ENCODE measurements at regions not wholly inside any gene's neighbourhood (a gene's known extent, or its start where the extent isn't known, plus 50 kb on each side); places are given as distances from the start of the nearest gene placed in this dataset.

- Histone ChIP-seq H2AFZ (ENCODE audit: low read length) (no peak overlapping the region), H3K27me3 (ENCODE audit: control insufficient read depth, insufficient read depth, low read length) (no peaks in the 10 kb centered on the region)
- DNase-seq (ENCODE audit: low read depth in 2 of 2), result no peak
Measured at GRCh38 chr20:24163506-24163905, 174.9 kb upstream of the GGTLC1 start.

DNA sequence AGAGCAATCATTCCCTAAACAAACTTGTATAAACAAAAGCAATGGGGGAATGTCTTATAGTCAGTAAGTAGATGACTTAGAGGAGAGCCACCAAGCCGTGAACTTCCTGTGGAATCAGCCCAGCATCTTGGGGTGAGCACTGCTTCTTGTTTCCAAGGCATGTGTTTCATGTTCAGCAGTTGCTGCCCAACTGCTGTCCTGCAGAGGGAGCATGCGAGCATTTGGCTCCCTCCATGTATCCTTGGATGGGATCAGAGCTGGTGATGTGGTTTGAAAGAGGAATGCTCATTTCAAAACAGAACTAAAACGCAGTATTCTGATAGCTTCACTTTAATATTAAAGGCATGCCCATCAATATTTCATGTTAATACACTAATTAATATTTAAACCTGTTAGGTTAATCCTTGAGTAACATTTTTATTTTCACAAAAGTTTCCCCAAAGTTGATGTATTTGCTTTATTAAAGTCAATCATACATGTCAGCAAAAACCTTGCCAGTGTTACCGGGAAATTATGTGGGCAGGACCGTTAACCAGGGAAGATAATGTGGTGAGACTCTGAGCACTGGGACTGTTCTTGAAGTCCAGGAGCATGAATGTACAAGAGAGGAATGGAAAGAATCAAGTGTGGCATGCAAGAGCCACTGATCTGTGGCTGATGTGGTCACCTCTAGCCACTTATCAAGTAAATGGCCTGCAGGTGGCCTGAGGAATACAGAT lies 172.1 kb upstream of the GGTLC1 start:
- Histone ChIP-seq H3K4me1 (ENCODE audit: control insufficient read depth, extremely low read depth, insufficient read depth, low read length) (no peaks in the 10 kb centered on the region), H2AFZ (ENCODE audit: low read length) (no peak overlapping the region), H3K9ac (ENCODE audit: insufficient read depth, low read length) (no peak overlapping the region), H3K9me3 (ENCODE audit: control insufficient read depth, insufficient read depth, low read depth, low read length) (no peaks in the 10 kb centered on the region), H4K20me1 (ENCODE audit: control insufficient read depth, extremely low read depth, insufficient read depth, low read length) (no peaks in the 10 kb centered on the region), H3K4me3 (replicated peaks in 1 of 4; ENCODE audit: control extremely low read depth in 1 of 4, insufficient read depth in 1 of 4, low read depth in 3 of 4, low read length in 4 of 4) (no peak overlapping the region), H3K36me3 (ENCODE audit: control insufficient read depth, insufficient read depth, low read length) (no peaks in the 10 kb centered on the region), H3K27me3 (ENCODE audit: control insufficient read depth, insufficient read depth, low read length) (no peaks in the 10 kb centered on the region), H3K79me2 (ENCODE audit: control insufficient read depth, insufficient read depth, low read length) (no peaks in the 10 kb centered on the region), H3K27ac (ENCODE audit: insufficient read depth, low read length) (no peak overlapping the region), H3K4me2 (ENCODE audit: extremely low read depth, insufficient read depth, low read length) (no peak overlapping the region)
- DNase-seq (ENCODE audit: low read depth in 2 of 2), result peak; percentile 65 to 76
- TF ChIP-seq CTCF (conservative IDR thresholded peaks at IDR 0.05 in 1 of 2, IDR thresholded peaks at IDR 0.05 in 1 of 2; ENCODE audit: low read depth in 1 of 2, low read length in 2 of 2) (peak; percentile 87 to 88), EZH2 (IDR thresholded peaks at IDR 0.05; ENCODE audit: low read length, missing control alignments) (no peak)

More at GRCh38 chr20:24163506-24163905, 174.9 kb upstream of the GGTLC1 start:
- H3K79me2 ChIP-seq (ENCODE audit: control insufficient read depth, insufficient read depth, low read length), result no peaks in the 10 kb centered on the region
- H3K4me3 ChIP-seq (replicated peaks in 1 of 4; ENCODE audit: control extremely low read depth in 1 of 4, insufficient read depth in 1 of 4, low read depth in 3 of 4, low read length in 4 of 4), result no peak overlapping the region
- H3K9me3 ChIP-seq (ENCODE audit: control insufficient read depth, insufficient read depth, low read depth, low read length), result no peaks in the 10 kb centered on the region
- H4K20me1 ChIP-seq (ENCODE audit: control insufficient read depth, extremely low read depth, insufficient read depth, low read length), result no peaks in the 10 kb centered on the region
- no peaks in the 10 kb centered on the region for H3K36me3 ChIP-seq (ENCODE audit: control insufficient read depth, insufficient read depth, low read length)
- TF ChIP-seq EZH2 (IDR thresholded peaks at IDR 0.05; ENCODE audit: low read length, missing control alignments) (no peak), CTCF (conservative IDR thresholded peaks at IDR 0.05 in 1 of 2, IDR thresholded peaks at IDR 0.05 in 1 of 2; ENCODE audit: low read depth in 1 of 2, low read length in 2 of 2) (no peak)
- no peak overlapping the region for H3K9ac ChIP-seq (ENCODE audit: insufficient read depth, low read length)
- H3K4me2 ChIP-seq (ENCODE audit: extremely low read depth, insufficient read depth, low read length), result no peak overlapping the region
- H3K4me1 ChIP-seq (ENCODE audit: control insufficient read depth, extremely low read depth, insufficient read depth, low read length), result no peaks in the 10 kb centered on the region
- no peak overlapping the region for H3K27ac ChIP-seq (ENCODE audit: insufficient read depth, low read length)

DNA sequence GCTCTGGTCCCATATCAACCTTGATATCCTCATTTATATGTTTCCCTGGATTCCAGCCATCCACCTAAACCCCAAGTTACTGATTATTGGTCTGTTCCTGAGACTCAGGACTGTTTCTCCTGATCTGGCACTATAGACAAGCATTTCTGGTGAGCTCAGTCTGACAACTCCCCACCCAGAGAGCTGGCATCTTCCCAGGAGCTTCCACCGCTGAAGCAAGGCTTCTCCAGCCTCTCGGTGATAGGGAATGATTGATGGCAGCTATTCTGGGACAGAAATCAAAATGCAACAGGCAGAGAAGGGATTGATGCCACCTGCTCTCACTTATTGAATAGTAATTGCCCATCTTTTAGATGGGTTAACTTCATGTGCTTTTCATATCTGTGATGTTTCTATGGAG lies 169.7 kb upstream of the GGTLC1 start:
- Histone ChIP-seq H3K27ac (ENCODE audit: insufficient read depth, low read length) (no peak overlapping the region), H3K9ac (ENCODE audit: insufficient read depth, low read length) (no peak overlapping the region), H3K4me1 (ENCODE audit: control insufficient read depth, extremely low read depth, insufficient read depth, low read length) (no peaks in the 10 kb centered on the region), H3K4me2 (ENCODE audit: extremely low read depth, insufficient read depth, low read length) (no peak overlapping the region), H3K4me3 (replicated peaks in 1 of 4; ENCODE audit: control extremely low read depth in 1 of 4, insufficient read depth in 1 of 4, low read depth in 3 of 4, low read length in 4 of 4) (no peak overlapping the region), H3K27me3 (ENCODE audit: control insufficient read depth, insufficient read depth, low read length) (no peaks in the 10 kb centered on the region), H3K9me3 (ENCODE audit: control insufficient read depth, insufficient read depth, low read depth, low read length) (no peaks in the 10 kb centered on the region), H2AFZ (ENCODE audit: low read length) (no peak overlapping the region), H3K79me2 (ENCODE audit: control insufficient read depth, insufficient read depth, low read length) (no peaks in the 10 kb centered on the region), H3K36me3 (ENCODE audit: control insufficient read depth, insufficient read depth, low read length) (no peaks in the 10 kb centered on the region), H4K20me1 (ENCODE audit: control insufficient read depth, extremely low read depth, insufficient read depth, low read length) (no peaks in the 10 kb centered on the region)
- DNase-seq (ENCODE audit: low read depth in 2 of 2), result no peak
- TF ChIP-seq CTCF (conservative IDR thresholded peaks at IDR 0.05 in 1 of 2, IDR thresholded peaks at IDR 0.05 in 1 of 2; ENCODE audit: low read depth in 1 of 2, low read length in 2 of 2) (no peak), EZH2 (IDR thresholded peaks at IDR 0.05; ENCODE audit: low read length, missing control alignments) (no peak)
